NT2/D1 (cell line): ENCODE measurements at regions not wholly inside any gene's neighbourhood (a gene's known extent, or its start where the extent isn't known, plus 50 kb on each side); places are given as distances from the start of the nearest gene placed in this dataset.

ENCODE experiments used
- SUZ12 ChIP-seq: IDR thresholded peaks from 2 replicates; pipeline ENCODE4 v1.6.1; 2011; ENCODE audit not compliant: insufficient read length, insufficient read depth; ENCODE audit errors: extremely low read depth
- YY1 ChIP-seq: IDR thresholded peaks from 2 replicates; pipeline ENCODE4 v1.6.1; 2011; ENCODE audit not compliant: insufficient read length, insufficient read depth
- ZNF274 ChIP-seq: IDR thresholded peaks from 2 replicates; pipeline ENCODE4 v1.6.1; 2011; ENCODE audit warnings: mild to moderate bottlenecking, low read depth, low read length

DNA sequence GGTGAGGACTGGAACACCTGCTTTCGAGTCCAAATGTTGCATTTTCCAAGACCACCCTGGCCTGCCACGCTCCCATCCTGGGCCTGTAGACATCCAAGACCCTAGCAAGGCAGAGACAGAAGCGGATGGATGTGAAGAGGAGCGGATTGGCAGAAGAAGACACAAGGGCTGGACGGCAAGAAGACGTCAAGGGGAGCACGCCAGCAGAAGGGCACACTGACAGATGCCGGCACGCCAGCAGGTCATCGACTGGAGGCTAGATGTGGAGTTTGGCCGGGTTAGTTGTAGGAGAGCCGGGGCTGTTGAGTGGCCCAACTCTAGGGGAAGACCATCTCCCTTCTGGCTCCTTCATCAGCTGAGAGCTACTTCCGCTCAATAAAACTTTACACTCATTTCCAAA is 251.6 kb downstream of the ZWINT start:
- no peak for TF ChIP-seq YY1
- no peak for TF ChIP-seq SUZ12
- no peak for TF ChIP-seq ZNF274
